GM21737 (cell line): ENCODE measurements at regions not wholly inside any gene's neighbourhood (a gene's known extent, or its start where the extent isn't known, plus 50 kb on each side); places are given as distances from the start of the nearest gene placed in this dataset.

Experiments
- ATAC-seq: cut with Tn5 transposase; IDR thresholded peaks from one replicate; pipeline ENCODE4 v1.9.1; 2021; ENCODE audit warnings: mild to moderate bottlenecking, moderate library complexity; ENCODE audit not compliant: unreplicated experiment

- ATAC-seq = no peak
Observed at GRCh38 chr11:80593648-80594374, 1153.0 kb upstream of the TENM4 start.

GRCh38 chr11:80592546-80592945 is 1151.7 kb upstream of the TENM4 start:
- ATAC-seq = no peak

DNA sequence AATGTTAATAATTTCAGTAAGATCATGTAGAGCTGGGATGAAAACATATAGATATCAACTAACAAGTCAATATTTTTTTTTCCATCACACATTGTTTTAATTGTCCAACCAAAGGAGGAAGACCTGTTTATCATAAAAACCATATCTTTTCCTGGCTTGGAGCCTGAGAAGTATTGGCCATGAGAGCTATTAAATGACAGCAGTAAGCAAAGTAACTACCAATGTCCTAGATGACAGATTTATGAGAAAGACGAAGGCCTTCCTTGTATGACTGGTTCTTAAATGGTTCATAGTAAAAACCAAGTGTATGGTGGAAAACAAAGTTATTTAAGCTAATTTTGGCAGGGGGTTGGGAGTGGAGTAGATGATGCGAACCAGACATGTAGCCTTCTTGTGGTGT is 1147.1 kb upstream of the TENM4 start:
- ATAC-seq = no peak

- no peak for ATAC-seq
Observed at GRCh38 chr11:80586464-80586863, 1145.6 kb upstream of the TENM4 start.

DNA sequence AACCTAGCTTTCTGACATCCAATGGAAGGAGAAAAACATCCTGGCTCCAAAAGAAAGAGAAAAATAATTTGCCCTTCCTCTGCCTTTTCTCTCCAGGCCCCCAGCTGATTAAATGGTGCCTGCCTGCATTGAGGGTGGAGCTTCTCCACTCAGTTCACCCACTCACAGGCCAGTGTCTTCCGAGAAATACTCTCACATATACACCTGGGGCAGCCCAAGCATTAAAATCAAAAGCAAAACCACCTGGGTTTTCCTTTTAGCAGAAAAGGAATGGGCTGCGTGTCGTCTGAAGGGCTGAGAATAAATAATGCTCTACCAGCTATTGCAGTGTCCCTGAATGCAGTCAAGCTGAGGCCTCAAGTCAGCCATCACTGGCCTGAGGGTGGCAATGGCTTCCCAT is 1143.8 kb upstream of the TENM4 start:
- no peak for ATAC-seq

- ATAC-seq = no peak
Observed at GRCh38 chr11:80569832-80570231, 1129.0 kb upstream of the TENM4 start.

DNA sequence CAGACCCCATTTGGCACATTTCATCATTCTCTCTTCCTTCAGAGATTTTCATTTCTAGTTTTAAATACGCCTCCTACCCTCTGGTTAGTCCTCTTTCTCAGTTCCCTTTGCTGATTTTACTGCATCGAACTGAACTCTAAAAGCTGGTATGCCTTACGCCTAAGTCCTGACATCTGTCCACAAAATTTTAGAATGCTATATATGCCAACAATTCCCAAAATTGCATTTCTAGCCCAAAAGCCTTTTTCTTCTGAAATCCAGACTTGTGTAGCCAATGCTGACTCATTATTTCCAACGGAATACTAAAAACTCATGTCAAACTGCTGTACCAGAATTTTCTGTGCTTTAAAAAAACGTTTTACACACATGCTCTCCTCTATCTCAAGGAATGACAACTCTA is 1124.4 kb upstream of the TENM4 start:
- no peak for ATAC-seq

DNA sequence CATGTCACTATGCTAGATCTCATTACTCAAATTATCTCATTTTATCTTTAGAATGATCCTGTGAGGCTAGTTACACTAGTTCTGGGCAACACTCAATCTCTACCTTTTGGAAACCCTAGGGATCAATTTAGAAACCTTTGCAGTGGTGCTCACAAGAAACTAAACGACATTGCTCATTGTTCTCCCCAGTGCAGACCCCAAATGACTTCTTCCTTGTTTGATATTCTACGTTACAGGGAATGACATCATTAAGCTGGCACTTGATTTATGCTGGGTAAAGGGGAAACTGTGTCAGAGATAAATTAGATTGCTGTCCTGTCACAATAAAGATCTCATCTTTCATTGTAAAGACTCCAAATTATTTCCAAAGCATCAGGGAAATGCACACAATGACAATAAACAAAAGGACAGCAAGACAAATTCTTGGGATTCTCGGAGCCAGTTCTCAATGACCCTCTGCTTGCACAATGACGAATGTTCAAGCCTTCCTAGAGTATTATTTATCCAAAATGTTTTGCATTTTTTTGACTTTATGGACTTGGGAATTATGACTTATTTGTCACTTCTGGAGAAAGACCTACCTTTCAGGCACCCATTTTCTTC is 1121.8 kb upstream of the TENM4 start:
- no peak for ATAC-seq

- ATAC-seq = no peak
Observed at GRCh38 chr11:80559942-80560341, 1119.1 kb upstream of the TENM4 start.

DNA sequence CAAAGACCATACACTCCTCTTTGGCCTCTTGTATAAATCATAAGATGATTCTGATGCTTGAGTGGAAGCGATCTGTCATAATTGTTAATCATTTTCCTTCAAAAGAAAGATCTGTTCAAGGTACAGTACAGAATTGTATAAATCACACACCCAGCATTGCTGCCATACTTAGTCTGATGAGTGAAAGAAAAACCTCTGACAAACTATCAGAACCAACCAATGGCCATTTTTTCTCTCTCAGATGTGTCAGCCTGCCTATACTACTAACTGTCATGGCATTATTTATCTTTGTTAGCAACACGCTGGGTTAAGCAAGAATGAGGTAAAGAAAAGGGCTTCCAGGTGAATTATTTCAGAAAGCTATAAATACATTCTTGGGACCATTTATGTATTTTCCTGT is 1112.7 kb upstream of the TENM4 start:
- ATAC-seq = no peak

DNA sequence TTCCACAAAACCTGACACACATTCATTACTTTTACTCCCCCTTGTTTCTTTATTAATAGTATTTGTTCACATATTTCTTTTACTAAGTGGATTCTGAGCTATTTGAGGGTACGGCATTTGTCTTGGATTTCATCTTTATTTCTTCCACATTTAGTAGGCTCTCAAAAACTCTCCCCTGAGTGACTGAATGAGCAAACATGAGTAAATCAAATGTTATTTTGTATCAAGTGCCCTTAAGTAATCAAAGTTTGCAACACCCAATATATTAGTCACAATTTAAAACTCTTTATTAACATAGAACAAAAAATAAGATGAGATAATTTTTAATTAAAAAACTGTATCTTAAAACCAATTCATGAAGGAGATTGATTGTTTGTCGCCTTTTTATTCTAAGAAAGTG is 1101.9 kb upstream of the TENM4 start:
- no peak for ATAC-seq

DNA sequence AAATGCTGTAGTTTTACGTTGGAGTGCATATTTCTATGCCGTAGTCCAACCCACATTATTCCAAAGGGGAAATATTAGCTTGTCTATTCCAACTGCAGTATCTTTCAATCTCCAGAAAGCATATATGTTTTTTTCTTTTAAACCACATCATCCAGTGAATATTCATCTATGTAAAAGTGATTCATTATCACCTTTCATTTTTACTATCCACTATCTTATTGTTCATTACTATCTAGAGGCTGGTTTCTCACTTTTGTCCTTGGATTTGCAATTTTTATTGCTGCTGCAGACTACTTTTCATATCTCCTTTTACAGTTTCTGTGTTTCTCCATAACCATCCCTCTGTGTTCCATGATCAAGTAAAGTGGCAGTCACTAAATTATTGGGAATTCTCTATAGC is 1097.2 kb upstream of the TENM4 start:
- no peak for ATAC-seq

GRCh38 chr11:80533463-80533862 is 1092.6 kb upstream of the TENM4 start:
- no peak for ATAC-seq

DNA sequence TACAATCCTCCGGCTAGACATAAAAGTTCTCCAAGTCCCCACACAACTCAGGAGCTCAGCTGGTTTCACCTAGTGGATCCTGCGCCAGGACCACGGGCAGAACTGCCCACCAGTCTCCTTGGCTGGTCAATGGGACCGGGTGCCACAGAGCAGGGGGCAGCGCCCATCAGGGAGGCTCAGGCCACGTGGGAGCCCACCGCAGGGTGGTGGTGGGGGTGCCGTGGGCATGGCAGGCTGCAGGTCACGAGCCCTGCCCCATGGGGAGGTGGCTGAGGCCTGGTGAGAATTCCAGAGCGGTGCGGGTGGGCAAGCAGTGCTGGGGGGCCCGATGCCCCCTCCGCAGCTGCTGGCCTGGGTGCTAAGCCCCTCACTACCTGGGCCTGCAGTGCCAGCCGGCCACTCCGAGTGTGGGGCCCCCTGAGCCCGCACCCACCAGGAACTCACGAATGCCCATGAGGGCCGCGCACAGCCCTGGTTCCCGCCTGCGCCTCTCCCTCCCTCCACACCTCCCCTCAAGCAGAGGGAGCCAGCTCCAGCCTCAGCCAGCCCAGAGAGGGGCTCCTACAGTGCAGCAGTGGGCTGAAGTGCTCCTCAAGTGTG is 1091.9 kb upstream of the TENM4 start:
- ATAC-seq = no peak

- no peak for ATAC-seq
Observed at GRCh38 chr11:80529726-80530125, 1088.9 kb upstream of the TENM4 start.

DNA sequence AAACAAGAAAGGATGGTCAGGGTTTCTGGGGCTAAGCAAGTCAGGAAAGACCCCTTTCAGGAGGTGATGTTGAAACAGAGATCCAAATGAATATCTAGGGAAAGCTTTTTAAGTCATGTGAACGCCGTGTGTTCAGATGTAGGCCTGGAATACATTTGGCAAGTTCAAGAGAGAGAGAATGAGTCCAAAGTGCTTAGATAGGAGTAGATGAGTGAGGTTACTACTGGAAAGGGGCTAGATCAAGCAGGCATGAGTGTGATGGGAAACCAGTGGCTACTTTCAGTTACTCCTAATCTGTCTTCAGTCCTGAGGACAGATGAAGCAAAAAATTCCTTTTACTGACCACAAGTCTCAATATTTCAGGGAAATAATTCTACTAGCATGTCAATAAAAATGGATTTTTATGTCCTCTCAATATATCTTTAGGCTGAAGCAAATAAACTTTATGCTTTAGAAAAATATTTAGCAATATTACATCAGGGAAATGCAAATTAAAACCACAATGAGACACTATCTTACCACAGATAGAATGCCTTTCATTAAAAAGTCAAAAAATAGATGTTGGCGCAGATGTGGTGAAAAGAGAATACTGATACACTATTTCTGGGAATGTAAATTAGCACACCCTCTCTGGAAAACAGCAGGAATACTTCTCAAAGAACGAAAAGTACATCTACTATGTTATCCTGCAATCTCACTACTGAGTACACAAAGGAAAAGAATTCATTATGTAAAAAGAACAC is 1085.0 kb upstream of the TENM4 start:
- no peak for ATAC-seq

- no peak for ATAC-seq
Observed at GRCh38 chr11:80524349-80524748, 1083.5 kb upstream of the TENM4 start.

- ATAC-seq = no peak
Observed at GRCh38 chr11:80523057-80523456, 1082.2 kb upstream of the TENM4 start.

- ATAC-seq = no peak
Observed at GRCh38 chr11:80521592-80521991, 1080.8 kb upstream of the TENM4 start.

DNA sequence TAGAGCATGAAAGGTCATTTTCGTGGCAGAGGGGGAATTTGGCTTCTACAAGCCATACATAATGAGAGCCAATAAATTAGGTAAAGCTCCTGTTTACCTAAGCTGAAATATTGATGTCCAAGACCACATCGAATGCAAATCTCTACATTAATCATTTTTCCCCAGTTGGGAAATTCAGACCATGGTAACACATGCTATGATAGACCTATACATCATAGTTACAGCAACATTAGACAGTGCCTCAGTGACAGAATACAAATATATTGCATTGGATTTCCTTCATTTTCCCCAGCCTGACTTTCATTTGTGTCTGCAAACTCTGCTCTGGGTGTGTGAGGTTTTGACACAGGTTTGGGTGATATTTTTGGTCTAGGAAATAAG is 1079.7 kb upstream of the TENM4 start:
- no peak for ATAC-seq

DNA sequence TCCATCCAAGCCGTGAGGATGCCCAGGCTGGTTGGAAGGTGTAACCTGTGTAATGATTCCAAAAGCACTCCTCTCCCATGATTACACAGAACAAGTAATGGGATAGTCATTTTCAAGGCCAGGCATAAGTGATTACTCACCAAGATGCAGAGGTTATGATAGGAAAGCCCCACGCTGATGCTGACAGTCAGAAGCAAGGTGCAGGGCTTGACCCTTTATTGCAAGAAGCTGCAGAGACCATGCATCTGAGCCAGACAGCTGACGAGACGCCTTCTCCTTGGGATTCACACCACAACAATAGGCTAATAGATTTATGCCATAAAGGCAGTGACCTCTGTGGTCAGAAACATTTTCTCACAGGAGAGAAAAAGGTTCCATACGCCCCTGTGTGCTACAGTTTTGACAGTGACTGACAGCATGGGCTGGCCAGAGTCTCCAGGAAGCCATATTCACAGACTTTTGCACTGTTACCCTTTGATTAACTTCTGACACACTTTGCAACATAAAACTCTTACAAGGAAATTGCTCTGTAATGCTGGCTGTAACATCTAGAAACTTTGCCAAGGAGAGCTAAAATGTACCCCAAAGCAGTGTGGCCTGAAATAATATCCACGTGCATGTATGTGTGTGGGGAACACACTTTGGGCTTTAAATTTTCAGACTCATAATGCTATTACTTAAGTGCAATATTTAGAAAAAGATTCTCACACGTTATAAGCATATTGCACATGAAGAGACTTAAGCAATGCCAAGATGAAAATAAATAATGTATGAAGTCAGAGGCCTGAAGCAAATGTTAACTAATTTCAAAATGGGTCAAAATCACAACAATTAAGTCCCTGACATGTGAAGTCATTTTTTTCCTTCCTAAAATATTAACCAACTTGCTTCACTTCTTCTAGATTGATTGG is 1079.0 kb upstream of the TENM4 start:
- ATAC-seq = no peak
